ENCODE measurements at regions not wholly inside any gene's neighbourhood (a gene's known extent, or its start where the extent isn't known, plus 50 kb on each side); places are given as distances from the start of the nearest gene placed in this dataset.

GRCh38 chr3:102346897-102347296 is 87.9 kb upstream of the ZPLD1 start:
- peaks cover 20% of the 10 kb centered on the region for H3K27me3 Mint-ChIP-seq
- POLR2A ChIA-PET: no interaction called here
- H3K9me3 ChIP-seq (ENCODE audit: control extremely low read depth in 1 of 3, control insufficient read depth in 2 of 3, insufficient read depth in 1 of 3, low read length in 2 of 3): no peaks in the 10 kb centered on the region

GRCh38 chr3:102348904-102349303 is 85.9 kb upstream of the ZPLD1 start:
- H3K9me3 ChIP-seq (ENCODE audit: control extremely low read depth in 1 of 3, control insufficient read depth in 2 of 3, insufficient read depth in 1 of 3, low read length in 2 of 3): no peaks in the 10 kb centered on the region
- no peaks in the 10 kb centered on the region for H3K79me2 ChIP-seq (ENCODE audit: control insufficient read depth, insufficient read depth, low read length)
- no peaks in the 10 kb centered on the region for H3K36me3 ChIP-seq (replicated peaks in 1 of 2; ENCODE audit: control extremely low read depth in 1 of 2, control insufficient read depth in 1 of 2, extremely low read depth in 1 of 2, insufficient read depth in 2 of 2, low read length in 1 of 2)
- no peak overlapping the region for H3K9ac ChIP-seq (ENCODE audit: low read length)
- no peaks in the 10 kb centered on the region for H3K4me1 ChIP-seq (ENCODE audit: control insufficient read depth in 2 of 2, insufficient read depth in 2 of 2, low read length in 2 of 2)
- no peak for ATAC-seq (ENCODE audit: low read depth)
- TF ChIP-seq CTCF (IDR thresholded peaks at IDR 0.05): no peak
- TF ChIP-seq EZH2 (IDR thresholded peaks at IDR 0.05; ENCODE audit: borderline replicate concordance, insufficient read depth, low read depth, low read length, poor library complexity, severe bottlenecking): no peak
- Mint-ChIP-seq H3K9me3 (ENCODE audit: insufficient read depth) (no peaks in the 10 kb centered on the region), H3K4me3 (no peak overlapping the region), H3K4me1 (no peaks in the 10 kb centered on the region), H3K27me3 (peaks cover 20% of the 10 kb centered on the region), H3K27ac (no peak overlapping the region)
- POLR2A ChIA-PET: no interaction called here
- WGBS (ENCODE audit: insufficient coverage): 100% methylated on average over 2 of the region's 2 CpGs
- CTCF ChIA-PET: no interaction called here
- peaks cover 0 to 4% (median 0%) of the 10 kb centered on the region in 4 experiments for H3K27me3 ChIP-seq (replicated peaks in 1 of 4; ENCODE audit: control extremely low read depth in 1 of 4, control insufficient read depth in 3 of 4, insufficient read depth in 4 of 4, low read length in 3 of 4)
- H3K27ac ChIP-seq (ENCODE audit: low read length in 2 of 2): no peak overlapping the region
- H4K20me1 ChIP-seq (ENCODE audit: control insufficient read depth, insufficient read depth, low read length, poor library complexity, severe bottlenecking): no peaks in the 10 kb centered on the region
- intact Hi-C loops (cut with micrococcal nuclease): no loop called here
- no peak overlapping the region for H3K4me2 ChIP-seq (replicated peaks; ENCODE audit: low read depth, low read length, poor library complexity, severe bottlenecking)
- H3K4me3 ChIP-seq (ENCODE audit: control extremely low read depth in 1 of 5, extremely low read depth in 1 of 5, insufficient read depth in 1 of 5, low read depth in 2 of 5, low read length in 4 of 5): no peak overlapping the region
- no peak for DNase-seq
- no peak overlapping the region for H2AFZ ChIP-seq (ENCODE audit: insufficient read depth, low read depth, low read length, poor library complexity, severe bottlenecking)

More at GRCh38 chr3:102346897-102347296, 87.9 kb upstream of the ZPLD1 start:
- Histone ChIP-seq H3K4me3 (ENCODE audit: control extremely low read depth in 1 of 5, extremely low read depth in 1 of 5, insufficient read depth in 1 of 5, low read depth in 2 of 5, low read length in 4 of 5) (no peak overlapping the region), H3K4me2 (replicated peaks; ENCODE audit: low read depth, low read length, poor library complexity, severe bottlenecking) (no peak overlapping the region), H3K27ac (ENCODE audit: low read length in 2 of 2) (no peak overlapping the region), H4K20me1 (ENCODE audit: control insufficient read depth, insufficient read depth, low read length, poor library complexity, severe bottlenecking) (no peaks in the 10 kb centered on the region), H3K4me1 (ENCODE audit: control insufficient read depth in 2 of 2, insufficient read depth in 2 of 2, low read length in 2 of 2) (no peaks in the 10 kb centered on the region), H3K36me3 (replicated peaks in 1 of 2; ENCODE audit: control extremely low read depth in 1 of 2, control insufficient read depth in 1 of 2, extremely low read depth in 1 of 2, insufficient read depth in 2 of 2, low read length in 1 of 2) (no peaks in the 10 kb centered on the region), H3K9ac (ENCODE audit: low read length) (no peak overlapping the region), H2AFZ (ENCODE audit: insufficient read depth, low read depth, low read length, poor library complexity, severe bottlenecking) (no peak overlapping the region), H3K27me3 (replicated peaks in 1 of 4; ENCODE audit: control extremely low read depth in 1 of 4, control insufficient read depth in 3 of 4, insufficient read depth in 4 of 4, low read length in 3 of 4) (peaks cover 0 to 4% (median 0%) of the 10 kb centered on the region in 4 experiments), H3K79me2 (ENCODE audit: control insufficient read depth, insufficient read depth, low read length) (no peaks in the 10 kb centered on the region)
- no peaks in the 10 kb centered on the region for H3K9me3 Mint-ChIP-seq (ENCODE audit: insufficient read depth)
- no peak overlapping the region for H3K4me3 Mint-ChIP-seq
- H3K27ac Mint-ChIP-seq: no peak overlapping the region
- TF ChIP-seq CTCF (IDR thresholded peaks at IDR 0.05) (no peak), EZH2 (IDR thresholded peaks at IDR 0.05; ENCODE audit: borderline replicate concordance, insufficient read depth, low read depth, low read length, poor library complexity, severe bottlenecking) (no peak)
- no peaks in the 10 kb centered on the region for H3K4me1 Mint-ChIP-seq
- ATAC-seq (ENCODE audit: low read depth) (no peak), DNase-seq (no peak)
- intact Hi-C loops (cut with micrococcal nuclease): no loop called here
- CTCF ChIA-PET: no interaction called here

All from B cell (primary cell).